Esophagus muscularis mucosa (tissue), 4 donors: ENCODE measurements at regions not wholly inside any gene's neighbourhood (a gene's known extent, or its start where the extent isn't known, plus 50 kb on each side); places are given as distances from the start of the nearest gene placed in this dataset.

Source experiments
- EP300 ChIP-seq: sonication (generic); formaldehyde crosslinking; IDR thresholded peaks from one replicate; pipeline ENCODE4 v1.6.1; 2017; ENCODE audit warnings: antibody characterized with exemption
- POLR2A ChIP-seq: fragments of 450-650 bp; IDR thresholded peaks from one replicate; pipeline ENCODE4 v1.6.1; 2017; ENCODE audit warnings: antibody characterized with exemption, moderate library complexity, mild to moderate bottlenecking, low read depth
- POLR2AphosphoS5 ChIP-seq, 2 donors: sonication (generic); formaldehyde crosslinking; IDR thresholded peaks; one replicate each; pipeline ENCODE4 v1.6.1; 2017; ENCODE audit warnings: antibody characterized with exemption in 2 of 2
- TF ChIP-seq, protein P1 (sequence below), 3 experiments: fragments of 200-600 bp in 2 of 3; fragments of 450-650 bp in 1 of 3; sonication (generic) in 2 of 3; IDR thresholded peaks; one replicate each; pipeline ENCODE4 v1.5.1; 2017 to 2019; ENCODE audit warnings: antibody characterized with exemption in 3 of 3, mild to moderate bottlenecking in 2 of 3, moderate library complexity in 1 of 3

DNA sequence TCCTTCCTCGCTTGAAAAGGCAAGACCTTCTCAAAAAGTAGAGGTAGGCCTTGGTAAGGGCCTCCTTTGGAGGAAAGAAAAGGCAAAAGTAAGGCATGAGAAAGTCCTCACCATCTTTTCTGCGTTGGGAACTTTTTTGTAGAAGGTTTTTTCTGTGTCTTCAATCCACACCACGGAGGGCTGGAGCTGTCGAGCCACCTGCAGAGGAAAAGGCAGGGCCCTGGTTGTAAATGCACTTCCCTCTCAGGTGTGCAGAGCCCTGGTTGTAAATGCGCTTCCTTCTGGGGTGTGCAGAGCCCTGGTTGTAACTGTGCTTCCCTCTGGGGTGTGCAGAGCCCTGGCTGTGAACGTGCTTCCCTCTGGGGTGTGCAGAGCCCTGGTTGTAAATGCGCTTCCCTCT lies 80.2 kb upstream of the ASB18 start:
- TF ChIP-seq, protein P1, sequence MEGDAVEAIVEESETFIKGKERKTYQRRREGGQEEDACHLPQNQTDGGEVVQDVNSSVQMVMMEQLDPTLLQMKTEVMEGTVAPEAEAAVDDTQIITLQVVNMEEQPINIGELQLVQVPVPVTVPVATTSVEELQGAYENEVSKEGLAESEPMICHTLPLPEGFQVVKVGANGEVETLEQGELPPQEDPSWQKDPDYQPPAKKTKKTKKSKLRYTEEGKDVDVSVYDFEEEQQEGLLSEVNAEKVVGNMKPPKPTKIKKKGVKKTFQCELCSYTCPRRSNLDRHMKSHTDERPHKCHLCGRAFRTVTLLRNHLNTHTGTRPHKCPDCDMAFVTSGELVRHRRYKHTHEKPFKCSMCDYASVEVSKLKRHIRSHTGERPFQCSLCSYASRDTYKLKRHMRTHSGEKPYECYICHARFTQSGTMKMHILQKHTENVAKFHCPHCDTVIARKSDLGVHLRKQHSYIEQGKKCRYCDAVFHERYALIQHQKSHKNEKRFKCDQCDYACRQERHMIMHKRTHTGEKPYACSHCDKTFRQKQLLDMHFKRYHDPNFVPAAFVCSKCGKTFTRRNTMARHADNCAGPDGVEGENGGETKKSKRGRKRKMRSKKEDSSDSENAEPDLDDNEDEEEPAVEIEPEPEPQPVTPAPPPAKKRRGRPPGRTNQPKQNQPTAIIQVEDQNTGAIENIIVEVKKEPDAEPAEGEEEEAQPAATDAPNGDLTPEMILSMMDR (IDR thresholded peaks at IDR 0.05), result no peak
- no peak for TF ChIP-seq POLR2A
- TF ChIP-seq EP300, result no peak
- TF ChIP-seq POLR2AphosphoS5 (IDR thresholded peaks at IDR 0.05), result no peak
